Mesendoderm (in vitro differentiated cells): ENCODE measurements at regions not wholly inside any gene's neighbourhood (a gene's known extent, or its start where the extent isn't known, plus 50 kb on each side); places are given as distances from the start of the nearest gene placed in this dataset.
"Not testable (repeated sequence)": the region's sequence is repeated elsewhere in the genome, so short reads cannot be mapped to it uniquely, and the experiment has no call there.

Source experiments
- DNase-seq: peaks from one replicate; pipeline ENCODE4 v3.0.0; 2013
- H2AK5ac ChIP-seq: 2 replicates; pipeline ENCODE4 v1.6.1; 2013; ENCODE audit warnings: low read length, inconsistent platforms
- H2BK120ac ChIP-seq: 2 replicates; pipeline ENCODE4 v1.6.1; 2013; ENCODE audit warnings: low read depth, mild to moderate bottlenecking, low read length, moderate library complexity, mixed read lengths
- H2BK15ac ChIP-seq: replicated peaks from 2 replicates; pipeline ENCODE4 v1.6.1; 2013; ENCODE audit warnings: low read depth, mild to moderate bottlenecking, moderate library complexity
- H2BK5ac ChIP-seq: 2 replicates; pipeline ENCODE4 v1.6.1; 2013; ENCODE audit warnings: low read length, inconsistent platforms
- H3K18ac ChIP-seq: 2 replicates; pipeline ENCODE4 v1.6.1; 2013; ENCODE audit warnings: mild to moderate bottlenecking, low read length, mixed read lengths
- H3K23ac ChIP-seq: one replicate; pipeline ENCODE4 v1.6.1; 2013; ENCODE audit warnings: low read length
- H3K27ac ChIP-seq: 2 replicates; pipeline ENCODE4 v1.5.1; 2013; ENCODE audit warnings: low read depth, mild to moderate bottlenecking, inconsistent platforms, low read length, moderate library complexity
- H3K27me3 ChIP-seq: 2 replicates; pipeline ENCODE4 v1.6.1; 2013; ENCODE audit warnings: low read length, control low read depth, mild to moderate bottlenecking, inconsistent platforms; ENCODE audit not compliant: insufficient read depth, poor library complexity
- H3K36me3 ChIP-seq: 2 replicates; pipeline ENCODE4 v1.6.1; 2013; ENCODE audit warnings: low read length, inconsistent platforms; ENCODE audit not compliant: control insufficient read depth, insufficient read depth
- H3K4ac ChIP-seq: one replicate; pipeline ENCODE4 v1.6.1; 2013; ENCODE audit warnings: low read depth, mild to moderate bottlenecking, low read length, moderate library complexity
- H3K4me1 ChIP-seq: 2 replicates; pipeline ENCODE4 v1.6.1; 2013; ENCODE audit warnings: low read depth, low read length, inconsistent platforms; ENCODE audit not compliant: control insufficient read depth
- H3K4me2 ChIP-seq: 2 replicates; pipeline ENCODE4 v1.6.1; 2013; ENCODE audit warnings: low read length
- H3K4me3 ChIP-seq: 2 replicates; pipeline ENCODE4 v1.5.1; 2013; ENCODE audit warnings: mild to moderate bottlenecking, low read length
- H3K56ac ChIP-seq: one replicate; pipeline ENCODE4 v1.6.1; 2013; ENCODE audit warnings: low read length
- H3K79me1 ChIP-seq: 2 replicates; pipeline ENCODE4 v1.6.1; 2013; ENCODE audit warnings: low read length, inconsistent platforms
- H3K79me2 ChIP-seq: 2 replicates; pipeline ENCODE4 v1.6.1; 2013; ENCODE audit warnings: mild to moderate bottlenecking, low read length; ENCODE audit not compliant: control insufficient read depth, insufficient read depth
- H3K9ac ChIP-seq: 2 replicates; pipeline ENCODE4 v1.6.1; 2013; ENCODE audit warnings: low read length, inconsistent platforms
- H4K5ac ChIP-seq: one replicate; pipeline ENCODE4 v1.6.1; 2013; ENCODE audit warnings: low read length
- H4K8ac ChIP-seq: one replicate; pipeline ENCODE4 v1.6.1; 2013; ENCODE audit warnings: low read depth, mild to moderate bottlenecking, control low read depth, low read length, moderate library complexity
- WGBS: extraction: QIAGEN DNeasy Blood & Tissue Kit; methylation state at CpG from one replicate; pipeline ENCODE4 v1.1.7; 2013; ENCODE audit warnings: low lambda C conversion rate, missing lambda C conversion rate; ENCODE audit not compliant: insufficient coverage; ENCODE audit errors: extremely low coverage; 5-methylcytosine and 5-hydroxymethylcytosine counted together

GRCh38 chr14:105731221-105731985, 205.0 kb downstream of the TMEM121 start:
- not testable (repeated sequence) for H2BK15ac ChIP-seq, H3K79me1 ChIP-seq, H2AK5ac ChIP-seq, H3K23ac ChIP-seq, H4K8ac ChIP-seq, H2BK5ac ChIP-seq, H2BK120ac ChIP-seq, DNase-seq, H3K27me3 ChIP-seq, H3K4me2 ChIP-seq, H3K4me1 ChIP-seq, H3K18ac ChIP-seq, H3K4me3 ChIP-seq, H3K27ac ChIP-seq, H3K56ac ChIP-seq, H4K5ac ChIP-seq, H3K4ac ChIP-seq, H3K36me3 ChIP-seq, H3K79me2 ChIP-seq, H3K9ac ChIP-seq
- WGBS = no CpG with 5 or more reads among the region's 31 CpGs

- Histone ChIP-seq H3K27ac (no peak overlapping the region), H3K4me3 (peak overlapping the region; percentile 17), H2AK5ac (no peak overlapping the region), H3K27me3 (no peaks in the 10 kb centered on the region), H3K79me2 (no peaks in the 10 kb centered on the region), H3K4ac (no peak overlapping the region), H3K79me1 (no peaks in the 10 kb centered on the region), H2BK15ac (no peak overlapping the region), H3K56ac (no peak overlapping the region), H2BK120ac (no peak overlapping the region), H3K23ac (no peak overlapping the region), H4K8ac (no peak overlapping the region), H3K4me1 (no peaks in the 10 kb centered on the region), H3K18ac (no peak overlapping the region), H3K36me3 (no peaks in the 10 kb centered on the region), H2BK5ac (no peak overlapping the region), H3K9ac (no peak overlapping the region), H4K5ac (no peak overlapping the region), H3K4me2 (no peak overlapping the region)
- 100% methylated on average over 3 of the region's 22 CpGs for WGBS
- DNase-seq = no peak
Observed at GRCh38 chr14:105733081-105734065, 207.0 kb downstream of the TMEM121 start.

- no CpG with 5 or more reads among the region's 14 CpGs for WGBS
- H3K27me3 ChIP-seq, H3K27ac ChIP-seq, H4K5ac ChIP-seq, H3K79me1 ChIP-seq, DNase-seq, H3K4ac ChIP-seq, H3K4me2 ChIP-seq, H3K18ac ChIP-seq, H3K23ac ChIP-seq, H2BK15ac ChIP-seq, H3K4me3 ChIP-seq, H4K8ac ChIP-seq, H3K56ac ChIP-seq, H2AK5ac ChIP-seq, H2BK5ac ChIP-seq, H3K9ac ChIP-seq, H3K4me1 ChIP-seq, H3K79me2 ChIP-seq, H3K36me3 ChIP-seq, H2BK120ac ChIP-seq: not testable (repeated sequence)
Observed at GRCh38 chr14:105734241-105734640, 207.9 kb downstream of the TMEM121 start.

GRCh38 chr14:105736331-105736730, 209.9 kb downstream of the TMEM121 start:
- not testable (repeated sequence) for H3K36me3 ChIP-seq, H3K23ac ChIP-seq, H2AK5ac ChIP-seq, H3K4me2 ChIP-seq, H3K79me1 ChIP-seq, H3K4ac ChIP-seq, H3K79me2 ChIP-seq, H2BK5ac ChIP-seq, H4K5ac ChIP-seq, H3K27me3 ChIP-seq, H3K27ac ChIP-seq, H2BK15ac ChIP-seq, H3K56ac ChIP-seq, H3K18ac ChIP-seq, H3K4me3 ChIP-seq, H3K9ac ChIP-seq, DNase-seq, H2BK120ac ChIP-seq, H4K8ac ChIP-seq, H3K4me1 ChIP-seq
- WGBS = no CpG with 5 or more reads among the region's 20 CpGs

GRCh38 chr14:105737504-105738246, 211.3 kb downstream of the TMEM121 start:
- H2BK5ac ChIP-seq = no peak overlapping the region
- no peak overlapping the region for H3K4me2 ChIP-seq
- H3K79me2 ChIP-seq = no peaks in the 10 kb centered on the region
- no peak overlapping the region for H3K18ac ChIP-seq
- no CpG with 5 or more reads among the region's 17 CpGs for WGBS
- H4K8ac ChIP-seq = no peak overlapping the region
- H3K36me3 ChIP-seq = no peaks in the 10 kb centered on the region
- no peak overlapping the region for H3K9ac ChIP-seq
- H3K4me3 ChIP-seq = no peak overlapping the region
- H3K23ac ChIP-seq = no peak overlapping the region
- no peaks in the 10 kb centered on the region for H3K79me1 ChIP-seq
- no peak overlapping the region for H2BK120ac ChIP-seq
- H3K4ac ChIP-seq = no peak overlapping the region
- H3K56ac ChIP-seq = no peak overlapping the region
- no peak for DNase-seq
- H2BK15ac ChIP-seq = no peak overlapping the region
- no peak overlapping the region for H4K5ac ChIP-seq
- no peaks in the 10 kb centered on the region for H3K27me3 ChIP-seq
- H3K4me1 ChIP-seq = no peaks in the 10 kb centered on the region
- H3K27ac ChIP-seq = no peak overlapping the region
- no peak overlapping the region for H2AK5ac ChIP-seq
